ENCODE measurements at regions not wholly inside any gene's neighbourhood (a gene's known extent, or its start where the extent isn't known, plus 50 kb on each side); places are given as distances from the start of the nearest gene placed in this dataset.

GRCh38 chr14:83870546-83871270, 1659.2 kb upstream of the FLRT2 start:
- no peak for DNase-seq (ENCODE audit: extremely low read depth, insufficient read length)
- TF ChIP-seq CTCF (IDR thresholded peaks at IDR 0.05; ENCODE audit: insufficient read depth, low read length, poor library complexity, severe bottlenecking): no peak
- H3K27me3 ChIP-seq (replicated peaks; ENCODE audit: control insufficient read depth, insufficient read depth, low read length): no peaks in the 10 kb centered on the region
- no peak overlapping the region for H3K4me3 ChIP-seq (replicated peaks; ENCODE audit: low read depth, low read length)
- no peaks in the 10 kb centered on the region for H3K36me3 ChIP-seq (ENCODE audit: control insufficient read depth, insufficient read depth, low read length)

- no peaks in the 10 kb centered on the region for H3K27me3 ChIP-seq (replicated peaks; ENCODE audit: control insufficient read depth, insufficient read depth, low read length)
- H3K4me3 ChIP-seq (replicated peaks; ENCODE audit: low read depth, low read length): no peak overlapping the region
- no peak for DNase-seq (ENCODE audit: extremely low read depth, insufficient read length)
- no peak for TF ChIP-seq CTCF (IDR thresholded peaks at IDR 0.05; ENCODE audit: insufficient read depth, low read length, poor library complexity, severe bottlenecking)
- H3K36me3 ChIP-seq (ENCODE audit: control insufficient read depth, insufficient read depth, low read length): no peaks in the 10 kb centered on the region
These were observed 1656.3 kb upstream of the FLRT2 start for GRCh38 chr14:83873669-83874068.

GRCh38 chr14:83874662-83875061, 1655.3 kb upstream of the FLRT2 start:
- Histone ChIP-seq H3K27me3 (replicated peaks; ENCODE audit: control insufficient read depth, insufficient read depth, low read length) (no peaks in the 10 kb centered on the region), H3K36me3 (ENCODE audit: control insufficient read depth, insufficient read depth, low read length) (no peaks in the 10 kb centered on the region), H3K4me3 (replicated peaks; ENCODE audit: low read depth, low read length) (no peak overlapping the region)
- TF ChIP-seq CTCF (IDR thresholded peaks at IDR 0.05; ENCODE audit: insufficient read depth, low read length, poor library complexity, severe bottlenecking): no peak
- no peak for DNase-seq (ENCODE audit: extremely low read depth, insufficient read length)

GRCh38 chr14:83883732-83884131, 1646.2 kb upstream of the FLRT2 start:
- Histone ChIP-seq H3K4me3 (replicated peaks; ENCODE audit: low read depth, low read length) (no peak overlapping the region), H3K27me3 (replicated peaks; ENCODE audit: control insufficient read depth, insufficient read depth, low read length) (no peaks in the 10 kb centered on the region), H3K36me3 (ENCODE audit: control insufficient read depth, insufficient read depth, low read length) (no peaks in the 10 kb centered on the region)
- DNase-seq (ENCODE audit: extremely low read depth, insufficient read length): no peak
- TF ChIP-seq CTCF (IDR thresholded peaks at IDR 0.05; ENCODE audit: insufficient read depth, low read length, poor library complexity, severe bottlenecking): no peak

- DNase-seq (ENCODE audit: extremely low read depth, insufficient read length): no peak
- no peak for TF ChIP-seq CTCF (IDR thresholded peaks at IDR 0.05; ENCODE audit: insufficient read depth, low read length, poor library complexity, severe bottlenecking)
- Histone ChIP-seq H3K4me3 (replicated peaks; ENCODE audit: low read depth, low read length) (no peak overlapping the region), H3K27me3 (replicated peaks; ENCODE audit: control insufficient read depth, insufficient read depth, low read length) (no peaks in the 10 kb centered on the region), H3K36me3 (ENCODE audit: control insufficient read depth, insufficient read depth, low read length) (no peaks in the 10 kb centered on the region)
These were observed 1644.1 kb upstream of the FLRT2 start for GRCh38 chr14:83885837-83886293.
